ENCODE measurements at regions not wholly inside any gene's neighbourhood (a gene's known extent, or its start where the extent isn't known, plus 50 kb on each side); places are given as distances from the start of the nearest gene placed in this dataset.
"Not testable (repeated sequence)": the region's sequence is repeated elsewhere in the genome, so short reads cannot be mapped to it uniquely, and the experiment has no call there.

DNA sequence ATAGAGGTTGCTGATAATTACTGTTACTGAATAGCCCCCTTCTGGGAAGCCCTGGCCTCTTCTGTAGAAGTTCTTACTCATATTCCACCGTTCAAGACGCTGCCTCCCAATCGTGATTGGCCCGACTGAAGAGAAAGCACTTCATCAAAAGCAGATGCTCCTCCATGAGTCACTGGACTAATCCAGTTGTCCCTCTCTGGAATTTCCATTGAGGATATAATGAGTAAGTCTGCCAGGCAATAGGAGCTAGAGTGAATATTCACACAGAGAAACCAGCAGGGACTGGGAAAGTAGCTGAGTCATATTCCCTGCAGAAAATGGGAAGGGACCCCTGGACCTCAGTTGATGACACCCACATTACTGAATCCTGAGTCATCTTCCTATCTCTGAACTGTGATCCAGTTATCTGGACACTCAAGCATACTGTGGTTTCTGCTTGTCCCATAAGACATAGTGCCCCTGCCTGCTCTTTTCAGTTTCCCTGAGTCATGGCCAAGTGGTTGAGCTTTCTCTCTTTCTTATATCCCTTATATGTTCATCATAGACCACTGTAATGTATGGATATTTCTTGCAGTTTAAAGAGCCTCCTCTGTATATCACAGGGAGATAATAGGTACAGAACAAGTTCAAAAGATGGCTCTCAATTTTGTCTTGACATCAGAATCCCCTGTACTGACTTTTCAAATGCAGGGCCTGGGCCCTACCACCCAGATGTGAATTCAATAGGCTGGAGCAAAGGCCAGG, 151.2 kb upstream of the CDIN1 start:
- DNase-seq (ENCODE audit: low read depth in 3 of 3, low spot score in 2 of 3), result no peak

DNA sequence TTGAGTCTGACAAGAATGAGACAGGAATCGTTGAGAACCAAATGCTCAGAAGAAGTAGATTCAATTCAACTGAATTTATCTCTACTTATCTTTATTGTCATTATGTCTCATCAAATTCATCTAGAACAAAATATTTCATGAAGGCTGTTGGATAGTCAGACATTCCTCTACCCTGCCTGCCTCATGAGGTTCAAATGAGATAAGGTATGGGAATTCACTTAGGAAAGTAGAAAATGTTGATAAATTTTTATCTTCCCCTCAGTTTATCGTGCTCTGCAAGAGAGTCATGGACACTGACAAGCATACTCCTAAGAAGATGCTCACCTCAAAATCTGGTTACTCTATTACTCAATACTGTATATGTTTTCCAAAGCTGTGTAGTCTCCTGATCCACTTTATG, 149.7 kb upstream of the CDIN1 start:
- no peak for DNase-seq (ENCODE audit: low read depth in 3 of 3, low spot score in 2 of 3)

DNA sequence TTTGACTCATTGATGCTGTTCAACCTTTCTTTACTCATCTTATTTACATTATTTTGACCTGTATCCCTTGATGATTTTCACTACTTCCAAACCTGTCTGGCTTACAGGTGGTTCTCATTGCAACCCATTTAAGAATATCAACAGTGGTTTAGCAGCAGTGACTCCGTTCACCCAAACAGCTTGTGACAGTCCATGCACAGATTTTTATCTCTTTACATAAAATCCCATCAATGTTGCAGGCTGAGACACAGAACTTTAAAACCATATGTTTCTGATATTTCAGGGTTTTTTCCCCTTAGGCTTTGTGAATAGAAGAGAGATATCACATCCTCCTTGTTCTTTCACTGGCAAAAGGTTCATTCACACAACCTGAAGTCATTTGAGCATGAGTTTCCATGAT, 149.1 kb upstream of the CDIN1 start:
- no peak for DNase-seq (ENCODE audit: low read depth in 3 of 3, low spot score in 2 of 3)

DNA sequence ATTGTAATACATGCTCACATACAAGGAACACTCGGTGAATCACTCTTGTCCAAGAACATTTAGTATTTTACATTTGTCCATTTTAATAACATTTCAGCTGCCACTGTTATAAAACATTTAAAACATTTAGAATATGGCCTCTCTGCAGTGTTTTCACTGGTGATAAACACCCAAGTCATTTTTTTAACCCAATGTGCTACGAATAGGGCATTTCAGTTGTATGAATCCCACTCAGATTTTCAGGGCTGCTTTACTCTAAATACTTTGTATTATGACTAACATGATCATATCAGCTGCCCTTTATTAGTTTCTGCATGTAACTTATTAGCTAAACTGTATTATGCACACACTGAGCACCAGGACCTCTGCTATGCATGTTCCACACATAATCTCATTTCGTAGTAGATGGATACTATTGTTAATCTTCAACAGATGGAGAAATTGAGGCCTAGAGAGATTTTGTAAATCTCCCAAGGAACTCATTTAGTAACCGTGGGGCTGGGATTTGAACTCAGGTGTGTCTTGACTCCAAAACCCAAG, 148.6 kb upstream of the CDIN1 start:
- DNase-seq (ENCODE audit: low read depth in 3 of 3, low spot score in 2 of 3), result no peak

DNA sequence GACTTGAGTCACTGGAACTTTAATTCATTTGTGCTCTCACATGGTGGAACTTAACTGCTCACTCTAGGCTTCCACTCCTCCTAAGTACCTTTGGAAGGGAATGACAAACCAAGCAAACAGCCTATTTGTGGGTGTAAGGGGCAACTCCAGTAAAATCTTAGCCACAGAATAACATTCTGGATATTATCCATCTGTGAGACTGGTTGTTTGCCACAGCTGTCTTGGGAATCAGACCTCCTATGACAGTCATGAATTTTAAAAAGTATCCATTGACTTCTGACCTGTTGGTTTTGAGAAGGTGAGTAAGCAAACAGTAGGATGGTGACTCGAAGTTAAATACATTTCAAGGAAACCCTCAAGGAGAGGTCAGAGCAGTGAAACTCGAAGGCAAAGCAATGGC, 147.3 kb upstream of the CDIN1 start:
- no peak for DNase-seq (ENCODE audit: low read depth in 3 of 3, low spot score in 2 of 3)

DNA sequence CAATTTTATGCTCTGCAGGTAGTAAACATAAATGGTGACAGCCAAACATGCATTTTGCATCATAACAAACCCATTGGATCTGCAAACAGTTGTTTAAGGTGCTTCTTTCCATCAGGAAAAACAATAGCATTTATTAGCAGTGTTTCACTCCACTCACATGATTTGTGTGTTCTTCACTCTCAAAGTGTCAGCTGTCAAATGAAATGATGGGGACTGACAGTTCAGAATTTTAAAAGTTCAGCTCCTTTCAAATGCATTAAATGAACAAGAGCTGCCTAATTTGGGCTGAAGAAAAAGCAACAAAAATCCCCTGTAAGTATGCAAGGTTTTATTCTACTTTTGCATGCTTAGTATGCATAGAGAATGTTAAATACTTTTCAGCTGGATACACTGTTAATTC, 145.2 kb upstream of the CDIN1 start:
- DNase-seq (ENCODE audit: low read depth in 3 of 3, low spot score in 2 of 3), result no peak

DNA sequence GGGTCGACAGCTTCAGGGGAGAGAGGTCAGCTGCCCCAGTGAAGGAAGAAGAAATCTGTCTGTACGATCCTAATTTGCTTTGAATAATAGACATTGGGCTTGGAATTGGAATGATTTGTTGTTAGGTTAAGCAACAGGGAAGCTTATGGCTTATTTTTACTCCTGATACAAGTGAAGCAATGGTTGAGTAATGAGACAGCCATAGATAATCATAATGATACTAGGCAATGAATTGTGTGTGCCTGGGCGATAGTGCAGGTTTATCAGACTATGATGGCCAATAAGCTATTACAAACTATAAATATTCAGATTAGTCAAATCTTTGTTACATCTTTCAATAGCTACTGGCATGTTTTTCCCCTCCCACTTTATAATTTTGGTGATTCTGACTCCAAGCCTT, 140.9 kb upstream of the CDIN1 start:
- no peak for DNase-seq (ENCODE audit: low read depth in 3 of 3, low spot score in 2 of 3)

DNA sequence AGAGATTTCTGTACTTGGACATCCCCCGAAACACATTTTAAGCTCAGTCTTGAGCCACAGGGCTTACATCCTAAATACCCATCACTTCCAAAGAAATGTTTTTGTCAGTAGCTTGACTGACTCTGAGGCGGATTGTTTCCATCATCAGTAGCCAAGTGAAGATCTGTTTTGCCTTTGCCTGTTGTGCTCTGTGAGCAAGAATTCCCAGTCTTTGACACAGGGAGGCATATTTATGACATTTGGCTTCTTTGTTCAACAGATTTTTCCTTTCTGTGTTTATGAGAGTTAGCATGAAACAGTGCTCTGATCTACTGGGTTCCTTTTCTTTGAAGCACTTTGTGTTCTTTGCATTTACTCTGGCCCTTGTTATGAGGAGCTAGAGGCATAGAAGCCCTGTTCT, 132.1 kb upstream of the CDIN1 start:
- DNase-seq (ENCODE audit: low read depth in 3 of 3, low spot score in 2 of 3), result no peak

DNA sequence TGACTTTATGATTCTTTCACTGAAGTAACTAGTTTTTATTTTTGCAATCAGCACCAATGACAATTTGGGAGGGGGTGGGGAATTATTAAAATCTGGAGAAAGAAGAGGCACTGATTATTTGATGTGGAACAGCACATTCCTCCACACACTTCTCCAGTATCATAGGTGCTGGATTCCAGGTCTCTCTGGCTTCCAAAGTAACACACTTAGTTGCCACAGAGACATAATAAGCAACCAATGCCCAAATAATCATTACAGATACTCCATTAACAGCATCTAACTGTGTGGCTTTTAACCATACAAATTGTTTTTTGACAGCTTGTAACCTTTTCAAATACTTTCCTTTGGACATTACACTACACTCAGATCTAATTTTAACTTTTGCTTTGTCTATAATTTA, 131.0 kb upstream of the CDIN1 start:
- DNase-seq (ENCODE audit: low read depth in 3 of 3, low spot score in 2 of 3), result no peak

DNA sequence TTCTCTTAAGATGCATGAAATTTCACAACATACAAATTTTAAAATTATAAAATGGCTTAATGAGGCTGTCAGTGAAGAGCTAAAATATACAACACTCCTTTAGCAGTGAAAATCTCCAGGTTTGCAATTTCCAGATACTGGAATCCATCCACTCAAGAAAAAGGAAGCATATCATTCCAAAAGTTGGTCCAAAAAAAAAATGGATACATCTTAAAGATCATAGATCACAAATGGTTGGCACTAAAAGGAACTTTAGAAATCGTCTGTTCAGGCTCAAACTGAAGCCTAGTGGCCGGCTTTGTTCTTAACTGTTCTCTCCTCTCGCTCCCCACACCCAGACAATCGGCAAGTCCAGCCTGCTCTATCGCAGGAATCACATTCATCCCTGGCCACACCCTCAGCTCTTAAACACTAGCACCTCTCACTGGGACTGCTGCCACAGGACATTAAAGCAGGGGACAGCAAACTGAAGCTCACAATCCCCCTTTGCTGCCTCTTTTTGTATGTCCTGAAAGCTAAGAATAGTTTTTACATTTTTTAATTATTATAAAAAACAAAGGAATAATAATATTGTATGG, 130.3 kb upstream of the CDIN1 start:
- DNase-seq (ENCODE audit: low read depth in 3 of 3, low spot score in 2 of 3), result no peak

DNA sequence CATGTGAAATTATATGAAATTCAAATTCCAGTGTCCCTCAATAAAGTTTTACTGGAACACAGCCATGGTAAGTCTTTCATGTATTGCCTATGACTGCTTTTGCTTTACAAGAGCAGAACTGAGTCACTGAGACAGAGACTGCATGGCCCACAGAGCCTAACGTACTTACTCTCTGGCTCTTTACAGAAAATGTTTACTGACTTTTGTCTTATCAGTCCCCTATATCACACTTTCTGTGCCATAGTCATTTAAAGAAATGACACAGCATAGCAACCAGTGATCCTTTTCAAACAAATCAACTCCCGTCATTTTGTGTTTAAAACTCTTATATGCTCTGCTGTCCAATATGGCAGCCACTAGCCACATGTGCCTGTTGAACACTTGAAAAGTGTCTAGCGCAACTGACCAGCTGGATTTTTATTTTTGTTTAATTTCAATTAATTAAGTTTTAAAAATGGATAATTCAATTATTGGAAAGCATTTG, 129.7 kb upstream of the CDIN1 start:
- DNase-seq (ENCODE audit: low read depth in 3 of 3, low spot score in 2 of 3), result no peak

- DNase-seq (ENCODE audit: low read depth in 3 of 3, low spot score in 2 of 3), result not testable (repeated sequence)
These were observed 125.2 kb upstream of the CDIN1 start for GRCh38 chr15:36454244-36454643.

GRCh38 chr15:36458411-36458810, 121.0 kb upstream of the CDIN1 start:
- DNase-seq (ENCODE audit: low read depth in 3 of 3, low spot score in 2 of 3), result no peak

GRCh38 chr15:36465304-36465703, 114.1 kb upstream of the CDIN1 start:
- no peak for DNase-seq (ENCODE audit: low read depth in 3 of 3, low spot score in 2 of 3)

GRCh38 chr15:36468746-36469145, 110.7 kb upstream of the CDIN1 start:
- DNase-seq (ENCODE audit: low read depth in 3 of 3, low spot score in 2 of 3), result no peak

DNA sequence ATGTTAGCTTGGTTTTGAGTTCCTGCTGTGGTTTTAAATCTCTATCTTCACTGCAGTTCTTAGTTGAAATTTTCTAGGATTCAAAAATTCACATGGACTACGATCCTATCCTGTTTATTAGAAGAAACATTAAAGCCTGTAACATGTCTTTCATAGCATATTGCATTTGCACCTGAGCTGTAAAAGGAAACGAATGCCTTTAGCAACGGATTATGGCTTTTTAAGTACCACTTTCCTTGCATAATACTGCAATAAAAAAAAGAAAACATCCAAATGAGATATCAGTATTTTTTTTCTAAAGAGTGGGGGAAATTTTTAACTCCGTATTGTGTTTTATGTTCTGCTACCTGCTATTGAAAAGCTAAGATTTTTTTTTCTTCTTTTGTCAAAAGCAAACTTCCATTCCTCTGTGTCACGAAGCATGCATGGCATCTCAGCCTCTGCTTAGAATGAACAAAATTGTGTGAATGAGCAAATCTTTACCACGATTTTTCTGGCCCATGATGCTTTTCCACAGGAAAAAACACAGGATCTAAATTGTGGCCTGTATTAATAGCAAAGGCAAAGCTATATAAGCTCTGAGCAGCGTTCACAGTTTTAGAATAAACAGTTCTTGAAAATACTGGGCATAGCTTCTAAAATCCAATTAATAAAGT, 110.0 kb upstream of the CDIN1 start:
- no peak for DNase-seq (ENCODE audit: low read depth in 3 of 3, low spot score in 2 of 3)

- no peak for DNase-seq (ENCODE audit: low read depth in 3 of 3, low spot score in 2 of 3)
These were observed 106.8 kb upstream of the CDIN1 start for GRCh38 chr15:36472672-36473071.

- no peak for DNase-seq (ENCODE audit: low read depth in 3 of 3, low spot score in 2 of 3)
These were observed 100.9 kb upstream of the CDIN1 start for GRCh38 chr15:36478561-36478960.

DNA sequence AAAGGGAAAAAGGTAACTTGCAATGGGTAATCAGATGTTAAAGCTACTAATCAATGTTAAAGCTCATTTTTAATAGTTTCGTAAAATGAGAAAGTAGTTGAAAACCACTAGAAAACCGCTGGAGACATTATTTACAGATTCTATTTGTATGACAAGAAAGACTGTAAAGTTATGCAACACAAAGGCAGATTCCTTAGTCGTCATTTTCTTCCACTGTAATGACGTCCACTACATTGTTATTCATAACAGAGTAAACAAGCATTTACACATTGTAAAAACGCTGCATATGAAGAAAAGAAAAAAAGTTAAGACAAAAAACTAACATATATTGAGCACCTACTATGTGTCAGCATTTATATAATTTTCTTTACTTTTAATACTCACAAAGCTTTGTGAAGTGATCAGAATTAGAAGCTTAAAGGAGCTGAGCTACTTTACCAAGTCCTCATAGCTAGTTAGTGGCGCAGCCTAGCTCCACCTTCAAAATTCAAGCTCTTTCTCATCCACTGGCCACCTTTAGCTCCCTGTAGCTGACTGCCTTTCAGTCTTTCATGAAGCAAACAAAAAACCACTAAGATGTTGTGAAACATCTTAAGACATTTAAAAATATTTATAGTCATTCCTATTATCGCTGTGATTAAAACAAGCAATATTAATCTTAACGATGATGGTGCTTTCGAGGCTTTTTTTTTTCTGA, 100.1 kb upstream of the CDIN1 start:
- no peak for DNase-seq (ENCODE audit: low read depth in 3 of 3, low spot score in 2 of 3)

- no peak for DNase-seq (ENCODE audit: low read depth in 3 of 3, low spot score in 2 of 3)
These were observed 98.3 kb upstream of the CDIN1 start for GRCh38 chr15:36481156-36481555.

- DNase-seq (ENCODE audit: low read depth in 3 of 3, low spot score in 2 of 3), result no peak
These were observed 96.0 kb upstream of the CDIN1 start for GRCh38 chr15:36483409-36483808.
